K562 (cell line): ENCODE measurements at regions not wholly inside any gene's neighbourhood (a gene's known extent, or its start where the extent isn't known, plus 50 kb on each side); places are given as distances from the start of the nearest gene placed in this dataset.

Experiments used
- BRF1 ChIP-seq: IDR thresholded peaks from 3 replicates; pipeline ENCODE4 v1.6.1; 2011; ENCODE audit warnings: borderline replicate concordance, mild to moderate bottlenecking; ENCODE audit not compliant: insufficient read length; ENCODE audit errors: extremely low read depth
- CBX3 ChIP-seq, 2 experiments: IDR thresholded peaks; 1 replicate in 1 of 2; 2 replicates in 1 of 2; pipeline ENCODE4 v1.6.1; 2012; ENCODE audit warnings: inconsistent platforms in 2 of 2, low read length in 2 of 2, borderline replicate concordance in 1 of 2, control low read depth in 1 of 2
- CXXC5 ChIP-seq: fragments of 250-450 bp; sonication (Bioruptor Pico); IDR thresholded peaks from 2 replicates; pipeline ENCODE4 v1.8.0; 2022; ENCODE audit warnings: inconsistent platforms, mild to moderate bottlenecking, moderate library complexity
- DPF2 ChIP-seq: fragments of 450-650 bp; IDR thresholded peaks from 2 replicates; pipeline ENCODE4 v1.6.1; 2016
- ELF1 ChIP-seq: fragments of 200-800 bp; sonication (Bioruptor generic); IDR thresholded peaks from 2 replicates; pipeline ENCODE4 v1.6.1; 2016; ENCODE audit warnings: missing genetic modification characterization, missing compliant biosample characterization
- FIP1L1 ChIP-seq: fragments of 200-400 bp; formaldehyde crosslinking; IDR thresholded peaks from 2 replicates; pipeline ENCODE4 v1.6.1; 2018; ENCODE audit warnings: mild to moderate bottlenecking, low read depth, low read length; ENCODE audit not compliant: poor library complexity, severe bottlenecking
- GATAD2B ChIP-seq: fragments of 450-650 bp; IDR thresholded peaks from 2 replicates; pipeline ENCODE4 v1.6.1; 2017; ENCODE audit warnings: mild to moderate bottlenecking, borderline replicate concordance
- GTF2B ChIP-seq: IDR thresholded peaks from 2 replicates; pipeline ENCODE4 v1.6.1; 2011; ENCODE audit not compliant: insufficient read length; ENCODE audit errors: extremely low read depth
- ILF3 ChIP-seq: fragments of 450-650 bp; IDR thresholded peaks from 2 replicates; pipeline ENCODE4 v1.6.1; 2018; ENCODE audit warnings: antibody characterized with exemption, mild to moderate bottlenecking, moderate library complexity, borderline replicate concordance
- NCOR1 ChIP-seq: fragments of 450-650 bp; IDR thresholded peaks from 2 replicates; pipeline ENCODE4 v1.6.1; 2016; ENCODE audit warnings: mild to moderate bottlenecking, moderate library complexity
- PML ChIP-seq: IDR thresholded peaks from 2 replicates; pipeline ENCODE4 v1.6.1; 2012; ENCODE audit warnings: low read length, inconsistent platforms
- ZNF592 ChIP-seq: fragments of 450-650 bp; IDR thresholded peaks from 2 replicates; pipeline ENCODE4 v1.6.1; 2017; ENCODE audit warnings: antibody characterized with exemption, mild to moderate bottlenecking
- TF ChIP-seq, protein P1 (sequence below): sonication (generic); formaldehyde crosslinking; IDR thresholded peaks from 2 replicates; pipeline ENCODE4 v1.8.0; 2023; ENCODE audit warnings: missing genetic modification reagents, mild to moderate bottlenecking, borderline replicate concordance
- TF ChIP-seq, protein P2 (sequence below): fragments of 250-450 bp; sonication (Bioruptor Pico); IDR thresholded peaks from 2 replicates; pipeline ENCODE4 v1.9.0; 2021; ENCODE audit warnings: mild to moderate bottlenecking, inconsistent platforms

- TF ChIP-seq, protein P1, sequence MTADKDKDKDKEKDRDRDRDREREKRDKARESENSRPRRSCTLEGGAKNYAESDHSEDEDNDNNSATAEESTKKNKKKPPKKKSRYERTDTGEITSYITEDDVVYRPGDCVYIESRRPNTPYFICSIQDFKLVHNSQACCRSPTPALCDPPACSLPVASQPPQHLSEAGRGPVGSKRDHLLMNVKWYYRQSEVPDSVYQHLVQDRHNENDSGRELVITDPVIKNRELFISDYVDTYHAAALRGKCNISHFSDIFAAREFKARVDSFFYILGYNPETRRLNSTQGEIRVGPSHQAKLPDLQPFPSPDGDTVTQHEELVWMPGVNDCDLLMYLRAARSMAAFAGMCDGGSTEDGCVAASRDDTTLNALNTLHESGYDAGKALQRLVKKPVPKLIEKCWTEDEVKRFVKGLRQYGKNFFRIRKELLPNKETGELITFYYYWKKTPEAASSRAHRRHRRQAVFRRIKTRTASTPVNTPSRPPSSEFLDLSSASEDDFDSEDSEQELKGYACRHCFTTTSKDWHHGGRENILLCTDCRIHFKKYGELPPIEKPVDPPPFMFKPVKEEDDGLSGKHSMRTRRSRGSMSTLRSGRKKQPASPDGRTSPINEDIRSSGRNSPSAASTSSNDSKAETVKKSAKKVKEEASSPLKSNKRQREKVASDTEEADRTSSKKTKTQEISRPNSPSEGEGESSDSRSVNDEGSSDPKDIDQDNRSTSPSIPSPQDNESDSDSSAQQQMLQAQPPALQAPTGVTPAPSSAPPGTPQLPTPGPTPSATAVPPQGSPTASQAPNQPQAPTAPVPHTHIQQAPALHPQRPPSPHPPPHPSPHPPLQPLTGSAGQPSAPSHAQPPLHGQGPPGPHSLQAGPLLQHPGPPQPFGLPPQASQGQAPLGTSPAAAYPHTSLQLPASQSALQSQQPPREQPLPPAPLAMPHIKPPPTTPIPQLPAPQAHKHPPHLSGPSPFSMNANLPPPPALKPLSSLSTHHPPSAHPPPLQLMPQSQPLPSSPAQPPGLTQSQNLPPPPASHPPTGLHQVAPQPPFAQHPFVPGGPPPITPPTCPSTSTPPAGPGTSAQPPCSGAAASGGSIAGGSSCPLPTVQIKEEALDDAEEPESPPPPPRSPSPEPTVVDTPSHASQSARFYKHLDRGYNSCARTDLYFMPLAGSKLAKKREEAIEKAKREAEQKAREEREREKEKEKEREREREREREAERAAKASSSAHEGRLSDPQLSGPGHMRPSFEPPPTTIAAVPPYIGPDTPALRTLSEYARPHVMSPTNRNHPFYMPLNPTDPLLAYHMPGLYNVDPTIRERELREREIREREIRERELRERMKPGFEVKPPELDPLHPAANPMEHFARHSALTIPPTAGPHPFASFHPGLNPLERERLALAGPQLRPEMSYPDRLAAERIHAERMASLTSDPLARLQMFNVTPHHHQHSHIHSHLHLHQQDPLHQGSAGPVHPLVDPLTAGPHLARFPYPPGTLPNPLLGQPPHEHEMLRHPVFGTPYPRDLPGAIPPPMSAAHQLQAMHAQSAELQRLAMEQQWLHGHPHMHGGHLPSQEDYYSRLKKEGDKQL (CRISPR knock-in tag), result no peak
- TF ChIP-seq ILF3, result no peak
- TF ChIP-seq BRF1, result no peak
- TF ChIP-seq GATAD2B, result no peak
- TF ChIP-seq, protein P2, sequence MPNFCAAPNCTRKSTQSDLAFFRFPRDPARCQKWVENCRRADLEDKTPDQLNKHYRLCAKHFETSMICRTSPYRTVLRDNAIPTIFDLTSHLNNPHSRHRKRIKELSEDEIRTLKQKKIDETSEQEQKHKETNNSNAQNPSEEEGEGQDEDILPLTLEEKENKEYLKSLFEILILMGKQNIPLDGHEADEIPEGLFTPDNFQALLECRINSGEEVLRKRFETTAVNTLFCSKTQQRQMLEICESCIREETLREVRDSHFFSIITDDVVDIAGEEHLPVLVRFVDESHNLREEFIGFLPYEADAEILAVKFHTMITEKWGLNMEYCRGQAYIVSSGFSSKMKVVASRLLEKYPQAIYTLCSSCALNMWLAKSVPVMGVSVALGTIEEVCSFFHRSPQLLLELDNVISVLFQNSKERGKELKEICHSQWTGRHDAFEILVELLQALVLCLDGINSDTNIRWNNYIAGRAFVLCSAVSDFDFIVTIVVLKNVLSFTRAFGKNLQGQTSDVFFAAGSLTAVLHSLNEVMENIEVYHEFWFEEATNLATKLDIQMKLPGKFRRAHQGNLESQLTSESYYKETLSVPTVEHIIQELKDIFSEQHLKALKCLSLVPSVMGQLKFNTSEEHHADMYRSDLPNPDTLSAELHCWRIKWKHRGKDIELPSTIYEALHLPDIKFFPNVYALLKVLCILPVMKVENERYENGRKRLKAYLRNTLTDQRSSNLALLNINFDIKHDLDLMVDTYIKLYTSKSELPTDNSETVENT, result no peak
- TF ChIP-seq ELF1 (tag), result no peak
- peak; percentile 70 for TF ChIP-seq NCOR1
- no peak for TF ChIP-seq ZNF592
- TF ChIP-seq PML, result peak; percentile 54; the same call in 1 of the 2 replicates
- 0 out of 2 replicates have a peak, but pooled peaks have one; percentile 48 for TF ChIP-seq DPF2
- TF ChIP-seq FIP1L1, result no peak
- TF ChIP-seq CXXC5 (CRISPR knock-in tag), result no peak
- TF ChIP-seq CBX3 (IDR thresholded peaks at IDR 0.05; ENCODE audit: borderline replicate concordance in 1 of 2, low read length in 2 of 2), result no peak
- TF ChIP-seq GTF2B, result no peak
These were observed 126.6 kb upstream of the ACSL4 start (continued) for GRCh38 chrX:109859651-109860050.
